Skeletal muscle cell (primary cell): ENCODE measurements at regions not wholly inside any gene's neighbourhood (a gene's known extent, or its start where the extent isn't known, plus 50 kb on each side); places are given as distances from the start of the nearest gene placed in this dataset.

Experiments used
- DNase-seq: peaks from one replicate; pipeline ENCODE4 v3.0.0-alpha.2; 2010; ENCODE audit warnings: low read depth
- H3K4me3 ChIP-seq: 2 replicates; pipeline ENCODE4 v1.5.1; 2011; ENCODE audit warnings: low read depth, mild to moderate bottlenecking, control low read depth, low read length, moderate library complexity

- DNase-seq: no peak
- H3K4me3 ChIP-seq: no peak overlapping the region
Observed at GRCh38 chr3:127141921-127142730, 50.8 kb upstream of the PRR23E start.
